Activated CD4-positive, alpha-beta memory T cell treated with anti-CD3 and anti-CD28 coated beads, Interleukin-2, amount 10 ng/mL, durations not matched to agents 7 days and 5 days (primary cell): ENCODE measurements at regions not wholly inside any gene's neighbourhood (a gene's known extent, or its start where the extent isn't known, plus 50 kb on each side); places are given as distances from the start of the nearest gene placed in this dataset.
"Not testable (repeated sequence)": the region's sequence is repeated elsewhere in the genome, so short reads cannot be mapped to it uniquely, and the experiment has no call there.

Experiments used
- CTCF ChIA-PET: fragments of 350-600 bp; sonication (Branson Sonifier 250); formaldehyde crosslinking; loops from one replicate; lab custom pipeline; 2021; ENCODE audit warnings: antibody characterized with exemption, inconsistent platforms; lab: Charles Lee
- POLR2A ChIA-PET: fragments of 350-600 bp; sonication (Branson Sonifier 250); formaldehyde crosslinking; loops from one replicate; lab custom pipeline; 2021; ENCODE audit warnings: antibody characterized with exemption; lab: Charles Lee
- DNase-seq: peaks from one replicate; pipeline ENCODE4 v3.0.0-alpha.2; 2020
- H3K27ac Mint-ChIP-seq: one replicate; pipeline ENCODE4 v1.8.0; 2021; ENCODE audit warnings: mild to moderate bottlenecking, mixed read lengths
- H3K27me3 Mint-ChIP-seq: one replicate; pipeline ENCODE4 v1.8.0; 2021; ENCODE audit warnings: mixed read lengths
- H3K36me3 Mint-ChIP-seq: one replicate; pipeline ENCODE4 v1.8.0; 2021; ENCODE audit warnings: low read depth, mixed read lengths
- H3K4me1 Mint-ChIP-seq: one replicate; pipeline ENCODE4 v1.8.0; 2021; ENCODE audit warnings: mixed read lengths
- H3K4me3 Mint-ChIP-seq: one replicate; pipeline ENCODE4 v1.8.0; 2021; ENCODE audit warnings: mild to moderate bottlenecking, mixed read lengths
- H3K9me3 Mint-ChIP-seq: one replicate; pipeline ENCODE4 v1.8.0; 2021; ENCODE audit warnings: mixed read lengths

GRCh38 chr2:180818700-180819099 lies 161.7 kb upstream of the UBE2E3 start:
- H3K27ac Mint-ChIP-seq, H3K27me3 Mint-ChIP-seq, POLR2A ChIA-PET, H3K9me3 Mint-ChIP-seq, DNase-seq, CTCF ChIA-PET, H3K4me1 Mint-ChIP-seq, H3K36me3 Mint-ChIP-seq, H3K4me3 Mint-ChIP-seq: not testable (repeated sequence)

GRCh38 chr2:180799141-180799540 lies 181.3 kb upstream of the UBE2E3 start:
- ChIA-PET CTCF (no interaction called here), POLR2A (no interaction called here)
- DNase-seq, result no peak
- Mint-ChIP-seq H3K36me3 (no peaks in the 10 kb centered on the region), H3K4me3 (no peak overlapping the region), H3K27me3 (no peaks in the 10 kb centered on the region), H3K9me3 (no peaks in the 10 kb centered on the region), H3K27ac (no peak overlapping the region), H3K4me1 (no peaks in the 10 kb centered on the region)

GRCh38 chr2:180790891-180791290 lies 189.5 kb upstream of the UBE2E3 start:
- ChIA-PET CTCF (no interaction called here), POLR2A (no interaction called here)
- Mint-ChIP-seq H3K9me3 (no peaks in the 10 kb centered on the region), H3K36me3 (no peaks in the 10 kb centered on the region), H3K4me3 (no peak overlapping the region), H3K27ac (no peak overlapping the region), H3K4me1 (no peaks in the 10 kb centered on the region), H3K27me3 (peaks cover 5% of the 10 kb centered on the region)
- no peak for DNase-seq

GRCh38 chr2:180787330-180787729 lies 193.1 kb upstream of the UBE2E3 start:
- no peaks in the 10 kb centered on the region for H3K9me3 Mint-ChIP-seq
- ChIA-PET POLR2A (no interaction called here), CTCF (no interaction called here)
- no peak overlapping the region for H3K27ac Mint-ChIP-seq
- H3K36me3 Mint-ChIP-seq, result no peaks in the 10 kb centered on the region
- H3K4me3 Mint-ChIP-seq, result no peak overlapping the region
- no peak for DNase-seq
- no peaks in the 10 kb centered on the region for H3K4me1 Mint-ChIP-seq
- H3K27me3 Mint-ChIP-seq, result peaks cover 5% of the 10 kb centered on the region

GRCh38 chr2:180781276-180781675 lies 199.1 kb upstream of the UBE2E3 start:
- no peaks in the 10 kb centered on the region for H3K36me3 Mint-ChIP-seq
- CTCF ChIA-PET, result no interaction called here
- no peak for DNase-seq
- H3K27me3 Mint-ChIP-seq, result no peaks in the 10 kb centered on the region
- POLR2A ChIA-PET, result no interaction called here
- no peaks in the 10 kb centered on the region for H3K4me1 Mint-ChIP-seq
- H3K27ac Mint-ChIP-seq, result no peak overlapping the region
- H3K9me3 Mint-ChIP-seq, result no peaks in the 10 kb centered on the region
- no peak overlapping the region for H3K4me3 Mint-ChIP-seq

GRCh38 chr2:180778291-180778690 lies 202.1 kb upstream of the UBE2E3 start:
- DNase-seq, result no peak
- Mint-ChIP-seq H3K4me1 (no peaks in the 10 kb centered on the region), H3K4me3 (no peak overlapping the region), H3K36me3 (no peaks in the 10 kb centered on the region), H3K9me3 (no peaks in the 10 kb centered on the region), H3K27me3 (no peaks in the 10 kb centered on the region), H3K27ac (no peak overlapping the region)
- POLR2A ChIA-PET, result no interaction called here
- CTCF ChIA-PET, result no interaction called here

- Mint-ChIP-seq H3K27ac (no peak overlapping the region), H3K4me3 (no peak overlapping the region), H3K4me1 (no peaks in the 10 kb centered on the region), H3K9me3 (no peaks in the 10 kb centered on the region), H3K36me3 (no peaks in the 10 kb centered on the region), H3K27me3 (no peaks in the 10 kb centered on the region)
- ChIA-PET CTCF (no interaction called here), POLR2A (no interaction called here)
- no peak for DNase-seq
Observed at GRCh38 chr2:180776921-180777320, 203.5 kb upstream of the UBE2E3 start.

- H3K27me3 Mint-ChIP-seq, result no peaks in the 10 kb centered on the region
- CTCF ChIA-PET, result no interaction called here
- H3K27ac Mint-ChIP-seq, result no peak overlapping the region
Observed at GRCh38 chr2:180775711-180776110, 204.7 kb upstream of the UBE2E3 start.

GRCh38 chr2:180765316-180765715 lies 215.1 kb upstream of the UBE2E3 start:
- H3K27ac Mint-ChIP-seq, DNase-seq, H3K36me3 Mint-ChIP-seq, H3K4me1 Mint-ChIP-seq, H3K27me3 Mint-ChIP-seq, POLR2A ChIA-PET, H3K4me3 Mint-ChIP-seq, CTCF ChIA-PET, H3K9me3 Mint-ChIP-seq: not testable (repeated sequence)

More at GRCh38 chr2:180775711-180776110, 204.7 kb upstream of the UBE2E3 start:
- DNase-seq, result no peak
- Mint-ChIP-seq H3K36me3 (no peaks in the 10 kb centered on the region), H3K4me1 (no peaks in the 10 kb centered on the region), H3K4me3 (no peak overlapping the region), H3K9me3 (no peaks in the 10 kb centered on the region)
- POLR2A ChIA-PET, result no interaction called here

- Mint-ChIP-seq H3K9me3 (no peaks in the 10 kb centered on the region), H3K27ac (no peak overlapping the region), H3K36me3 (no peaks in the 10 kb centered on the region), H3K4me1 (peaks cover 7% of the 10 kb centered on the region), H3K27me3 (peaks cover 1% of the 10 kb centered on the region), H3K4me3 (no peak overlapping the region)
- DNase-seq, result no peak
- POLR2A ChIA-PET, result no interaction called here
- CTCF ChIA-PET, result interaction anchor here (0.6 kb wide), 1 partner anchor 218 kb away, joined by 3 read pairs; no protein-coding TSS in a partner anchor
Observed at GRCh38 chr2:180763263-180763989, 217.0 kb upstream of the UBE2E3 start.

- H3K4me3 Mint-ChIP-seq, result no peak overlapping the region
- POLR2A ChIA-PET, result no interaction called here
- no peak overlapping the region for H3K27ac Mint-ChIP-seq
- no peak for DNase-seq
- peaks cover 7% of the 10 kb centered on the region for H3K4me1 Mint-ChIP-seq
- peaks cover 1% of the 10 kb centered on the region for H3K27me3 Mint-ChIP-seq
- H3K36me3 Mint-ChIP-seq, result no peaks in the 10 kb centered on the region
- no peaks in the 10 kb centered on the region for H3K9me3 Mint-ChIP-seq
- CTCF ChIA-PET, result no interaction called here
Observed at GRCh38 chr2:180761224-180761623, 219.2 kb upstream of the UBE2E3 start.

- Mint-ChIP-seq H3K36me3 (no peaks in the 10 kb centered on the region), H3K4me1 (peaks cover 7% of the 10 kb centered on the region), H3K4me3 (no peak overlapping the region), H3K27ac (no peak overlapping the region), H3K27me3 (no peaks in the 10 kb centered on the region), H3K9me3 (no peaks in the 10 kb centered on the region)
- POLR2A ChIA-PET, result no interaction called here
- no peak for DNase-seq
- CTCF ChIA-PET, result no interaction called here
Observed at GRCh38 chr2:180759631-180760030, 220.8 kb upstream of the UBE2E3 start.

GRCh38 chr2:180753809-180754761 lies 226.3 kb upstream of the UBE2E3 start:
- ChIA-PET POLR2A (interaction anchor here (0.7 kb wide), 1 partner anchor 11 kb away, joined by 3 read pairs; no protein-coding TSS in a partner anchor), CTCF (interaction anchor here (0.9 kb wide), 1 partner anchor 13 kb away, joined by 4 read pairs; no protein-coding TSS in a partner anchor)
- no peaks in the 10 kb centered on the region for H3K4me1 Mint-ChIP-seq
- DNase-seq, result no peak
- H3K9me3 Mint-ChIP-seq, result no peaks in the 10 kb centered on the region
- H3K27me3 Mint-ChIP-seq, result no peaks in the 10 kb centered on the region
- H3K36me3 Mint-ChIP-seq, result no peaks in the 10 kb centered on the region
- H3K4me3 Mint-ChIP-seq, result no peak overlapping the region
- no peak overlapping the region for H3K27ac Mint-ChIP-seq
